HG03439 (cell line): ENCODE measurements at regions not wholly inside any gene's neighbourhood (a gene's known extent, or its start where the extent isn't known, plus 50 kb on each side); places are given as distances from the start of the nearest gene placed in this dataset.

Experiments
- ATAC-seq: cut with Tn5 transposase; IDR thresholded peaks from one replicate; pipeline ENCODE4 v1.9.1; 2021; ENCODE audit warnings: mild to moderate bottlenecking, moderate library complexity; ENCODE audit not compliant: unreplicated experiment

GRCh38 chr3:115518100-115518852, 105.0 kb upstream of the GAP43 start:
- ATAC-seq = no peak

GRCh38 chr3:115520241-115520640, 103.1 kb upstream of the GAP43 start:
- no peak for ATAC-seq

GRCh38 chr3:115520651-115521245, 102.6 kb upstream of the GAP43 start:
- ATAC-seq = no peak

- ATAC-seq = no peak
These were observed 99.9 kb upstream of the GAP43 start for GRCh38 chr3:115523458-115523857.

GRCh38 chr3:115524549-115524948, 98.8 kb upstream of the GAP43 start:
- ATAC-seq = no peak

- ATAC-seq = no peak
These were observed 97.6 kb upstream of the GAP43 start for GRCh38 chr3:115525731-115526130.

- ATAC-seq = no peak
These were observed 90.1 kb upstream of the GAP43 start for GRCh38 chr3:115533218-115533617.

GRCh38 chr3:115536171-115536570, 87.1 kb upstream of the GAP43 start:
- ATAC-seq = no peak

- no peak for ATAC-seq
These were observed 85.6 kb upstream of the GAP43 start for GRCh38 chr3:115537669-115538068.

GRCh38 chr3:115547207-115547606, 76.1 kb upstream of the GAP43 start:
- ATAC-seq = no peak

GRCh38 chr3:115548611-115549010, 74.7 kb upstream of the GAP43 start:
- ATAC-seq = no peak

- ATAC-seq = no peak
These were observed 74.2 kb upstream of the GAP43 start for GRCh38 chr3:115549071-115549470.

- ATAC-seq = no peak
These were observed 73.0 kb upstream of the GAP43 start for GRCh38 chr3:115550285-115550761.

- no peak for ATAC-seq
These were observed 72.3 kb upstream of the GAP43 start for GRCh38 chr3:115551016-115551415.

GRCh38 chr3:115552007-115552406, 71.3 kb upstream of the GAP43 start:
- ATAC-seq = no peak

- no peak for ATAC-seq
These were observed 69.4 kb upstream of the GAP43 start for GRCh38 chr3:115553796-115554486.

- no peak for ATAC-seq
These were observed 68.9 kb upstream of the GAP43 start for GRCh38 chr3:115554487-115554807.

GRCh38 chr3:115562636-115563267, 60.6 kb upstream of the GAP43 start:
- no peak for ATAC-seq

GRCh38 chr3:115563984-115564383, 59.3 kb upstream of the GAP43 start:
- no peak for ATAC-seq

GRCh38 chr3:115571413-115571812, 51.9 kb upstream of the GAP43 start:
- ATAC-seq = no peak
